Body of pancreas (tissue), 4 donors: ENCODE measurements at regions not wholly inside any gene's neighbourhood (a gene's known extent, or its start where the extent isn't known, plus 50 kb on each side); places are given as distances from the start of the nearest gene placed in this dataset.
"Not testable (repeated sequence)": the region's sequence is repeated elsewhere in the genome, so short reads cannot be mapped to it uniquely, and the experiment has no call there.

Source experiments
- ATAC-seq: fragments of 150-250 bp; one replicate; pipeline ENCODE4 v1.9.1; 2016
- DNase-seq, 4 donors: peaks; one replicate each; pipeline ENCODE4 v3.0.0-alpha.2; 2019
- H3K27ac ChIP-seq, 4 donors: fragments of 200-600 bp; sonication (generic); 1 replicate in 3 of 4; 2 replicates in 1 of 4; pipeline versions ENCODE4 v1.5.1 to v1.6.1; 2016 to 2019; ENCODE audit warnings: mild to moderate bottlenecking in 1 of 4, mixed read lengths in 1 of 4, moderate library complexity in 1 of 4
- H3K27me3 ChIP-seq, 2 donors: fragments of 200-600 bp; sonication (generic); one replicate each; pipeline ENCODE4 v1.6.0; 2016; ENCODE audit warnings: mild to moderate bottlenecking in 1 of 2
- H3K36me3 ChIP-seq, 2 donors: fragments of 200-600 bp; sonication (generic); replicated peaks in 1 of 2; 2 replicates each; pipeline ENCODE4 v1.5.1; 2016; ENCODE audit warnings: low read depth in 2 of 2; ENCODE audit not compliant: insufficient read depth in 1 of 2
- H3K4me1 ChIP-seq: fragments of 200-600 bp; sonication (generic); one replicate; pipeline ENCODE4 v1.6.0; 2016
- H3K4me3 ChIP-seq, 2 donors: fragments of 200-600 bp; sonication (generic); 1 replicate in 1 of 2; 2 replicates in 1 of 2; pipeline ENCODE4 v1.5.1; 2016 to 2019
- H3K9me3 ChIP-seq, 3 donors: fragments of 200-600 bp; sonication (generic); 1 replicate in 2 of 3; 2 replicates in 1 of 3; pipeline ENCODE4 v1.5.1; 2016
- CTCF ChIP-seq, 7 experiments: fragments of 450-650 bp in 4 of 7; fragments of 200-600 bp in 3 of 7; sonication (generic) in 3 of 7; IDR thresholded peaks; one replicate each; pipeline ENCODE4 v1.5.1; 2016 to 2019; ENCODE audit warnings: antibody characterized with exemption in 7 of 7
- POLR2A ChIP-seq, 3 donors: fragments of 450-650 bp; IDR thresholded peaks; one replicate each; pipeline ENCODE4 v1.6.1; 2016; ENCODE audit warnings: antibody characterized with exemption in 3 of 3, mild to moderate bottlenecking in 2 of 3
- WGBS, 2 donors: methylation state at CpG; one replicate each; pipeline ENCODE4 v1.1.5; 2017; 5-methylcytosine and 5-hydroxymethylcytosine counted together
- intact Hi-C: fragments of 100-400 bp; cut with DNase I; formaldehyde crosslinking; loops from one replicate; pipeline ENCODE4 v1.15.1; 2023

- H3K27ac ChIP-seq, result no peak overlapping the region
- H3K36me3 ChIP-seq, result no peaks in the 10 kb centered on the region
- H3K4me1 ChIP-seq, result no peaks in the 10 kb centered on the region
- DNase-seq (no peak), ATAC-seq (no peak)
- no peaks in the 10 kb centered on the region for H3K27me3 ChIP-seq
- intact Hi-C loops, result no loop called here
- 16 to 29% methylated on average over 1 of the region's 1 CpG for WGBS, 2 donors
- TF ChIP-seq CTCF (IDR thresholded peaks at IDR 0.05) (no peak), POLR2A (IDR thresholded peaks at IDR 0.05) (no peak)
- no peak overlapping the region for H3K4me3 ChIP-seq
- no peaks in the 10 kb centered on the region for H3K9me3 ChIP-seq
Observed at GRCh38 chr6:80967609-80968008, 784.9 kb downstream of the TENT5A start.

DNA sequence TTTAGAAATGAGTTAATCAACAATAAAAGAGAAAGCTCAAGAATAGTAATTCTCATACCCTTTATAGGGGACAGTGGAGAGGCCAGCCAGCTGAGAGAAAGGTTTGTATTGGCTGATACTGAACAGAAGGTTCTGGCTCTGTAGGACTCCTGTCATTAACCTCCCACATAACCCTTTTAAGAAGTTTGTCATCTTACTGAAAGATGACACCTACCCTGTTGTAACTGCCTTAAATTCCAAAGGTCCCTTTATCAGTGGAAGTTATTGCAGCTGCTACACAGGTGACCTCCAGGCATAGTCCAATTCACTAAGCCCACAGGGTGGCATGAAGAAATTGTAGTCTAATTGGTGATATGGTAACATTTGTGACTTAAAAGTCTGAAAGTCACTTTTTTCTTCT lies 790.1 kb downstream of the TENT5A start:
- no peak overlapping the region for H3K4me3 ChIP-seq
- no peak overlapping the region for H3K27ac ChIP-seq
- ATAC-seq, result no peak
- no peaks in the 10 kb centered on the region for H3K27me3 ChIP-seq
- no peak for TF ChIP-seq POLR2A (IDR thresholded peaks at IDR 0.05)
- TF ChIP-seq CTCF (IDR thresholded peaks at IDR 0.05), result no peak
- intact Hi-C loops, result no loop called here
- no peaks in the 10 kb centered on the region for H3K4me1 ChIP-seq
- H3K9me3 ChIP-seq, result no peaks in the 10 kb centered on the region
- no peak for DNase-seq
- no peaks in the 10 kb centered on the region for H3K36me3 ChIP-seq

DNA sequence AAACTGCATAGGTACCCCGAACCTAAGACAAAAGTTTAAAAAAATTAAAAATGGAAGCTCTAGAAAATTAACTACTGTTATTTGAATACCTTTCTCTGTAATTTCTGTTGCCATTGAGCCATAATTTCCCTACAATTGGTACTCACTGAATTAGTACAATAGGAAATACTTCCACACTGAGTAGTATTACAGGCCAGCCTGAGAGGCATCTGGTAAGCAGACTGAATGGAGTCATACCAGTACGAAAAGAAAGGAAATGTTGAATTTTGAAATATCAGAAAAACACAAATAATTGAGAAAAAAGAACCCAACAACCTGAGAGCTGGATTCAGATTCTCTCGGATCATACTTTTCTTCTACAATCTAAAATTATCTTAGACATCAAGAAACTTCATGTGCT lies 791.3 kb downstream of the TENT5A start:
- Histone ChIP-seq H3K27me3 (no peaks in the 10 kb centered on the region), H3K27ac (no peak overlapping the region), H3K9me3 (no peaks in the 10 kb centered on the region), H3K36me3 (no peaks in the 10 kb centered on the region), H3K4me3 (no peak overlapping the region), H3K4me1 (no peaks in the 10 kb centered on the region)
- TF ChIP-seq POLR2A (IDR thresholded peaks at IDR 0.05) (no peak), CTCF (IDR thresholded peaks at IDR 0.05) (no peak)
- 79 to 80% methylated on average over 3 of the region's 3 CpGs for whole genome bisulfite sequencing, 2 donors
- ATAC-seq (no peak), DNase-seq (no peak)
- intact Hi-C loops, result no loop called here

DNA sequence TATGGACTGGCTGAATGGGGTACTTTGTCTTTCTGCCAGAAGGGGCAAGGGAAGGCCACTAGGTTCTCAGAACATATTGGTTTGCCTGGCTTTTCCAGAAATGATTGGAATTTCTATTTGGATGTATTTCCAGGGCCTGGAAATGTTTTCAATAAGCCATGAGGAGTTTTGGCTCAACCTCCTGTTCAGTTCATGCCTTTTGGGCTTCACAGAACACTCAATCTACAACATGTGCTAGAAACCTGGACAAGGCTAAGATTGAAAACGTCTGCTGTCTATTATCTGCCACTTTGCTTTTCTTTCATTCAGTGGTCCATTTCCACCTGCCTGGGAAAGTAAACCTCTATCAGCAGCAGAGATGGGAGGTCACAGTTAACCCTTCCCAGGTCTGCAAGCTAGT lies 793.4 kb downstream of the TENT5A start:
- Histone ChIP-seq H3K27ac (no peak overlapping the region), H3K4me1 (no peaks in the 10 kb centered on the region), H3K36me3 (no peaks in the 10 kb centered on the region), H3K27me3 (no peaks in the 10 kb centered on the region), H3K4me3 (no peak overlapping the region), H3K9me3 (no peaks in the 10 kb centered on the region)
- 13 to 18% methylated on average over 1 of the region's 1 CpG for WGBS, 2 donors
- DNase-seq (no peak), ATAC-seq (no peak)
- no peak for TF ChIP-seq POLR2A (IDR thresholded peaks at IDR 0.05)
- TF ChIP-seq CTCF (IDR thresholded peaks at IDR 0.05), result no peak
- intact Hi-C loops, result no loop called here

- DNase-seq (no peak), ATAC-seq (no peak)
- TF ChIP-seq CTCF (IDR thresholded peaks at IDR 0.05), result no peak
- no peaks in the 10 kb centered on the region for H3K9me3 ChIP-seq
- no peaks in the 10 kb centered on the region for H3K27me3 ChIP-seq
- no peak overlapping the region for H3K27ac ChIP-seq
- intact Hi-C loops, result no loop called here
- WGBS, 2 donors, result 55 to 64% methylated on average over 1 of the region's 1 CpG
- no peak overlapping the region for H3K4me3 ChIP-seq
- no peaks in the 10 kb centered on the region for H3K4me1 ChIP-seq
- no peaks in the 10 kb centered on the region for H3K36me3 ChIP-seq
Observed at GRCh38 chr6:80956898-80957297, 795.6 kb downstream of the TENT5A start.

DNA sequence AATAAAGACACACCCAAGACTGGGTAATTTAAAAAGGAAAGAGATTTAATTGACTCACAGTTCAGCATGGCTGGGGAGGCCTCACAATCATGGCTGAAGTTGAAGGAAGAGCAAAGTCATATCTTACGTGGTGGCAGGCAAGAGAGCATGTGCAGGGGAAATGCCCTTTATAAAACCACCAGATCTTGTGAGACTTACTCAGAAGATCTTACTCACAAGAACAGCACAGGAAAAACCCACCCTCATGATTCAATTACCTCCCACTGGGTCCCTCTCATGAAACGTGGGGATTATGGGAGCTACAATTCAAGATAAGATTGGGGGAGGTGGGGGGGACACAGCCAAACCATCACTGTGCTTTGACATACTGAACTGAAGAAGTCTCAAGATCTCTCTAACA lies 800.0 kb downstream of the TENT5A start:
- H3K27ac ChIP-seq, H3K9me3 ChIP-seq, H3K27me3 ChIP-seq, H3K4me3 ChIP-seq, H3K4me1 ChIP-seq, DNase-seq, H3K36me3 ChIP-seq, intact Hi-C loops, ATAC-seq: not testable (repeated sequence)
- 38 to 56% methylated on average over 2 of the region's 2 CpGs for WGBS, 2 donors
